ENCODE measurements at regions not wholly inside any gene's neighbourhood (a gene's known extent, or its start where the extent isn't known, plus 50 kb on each side); places are given as distances from the start of the nearest gene placed in this dataset.
"Not testable (repeated sequence)": the region's sequence is repeated elsewhere in the genome, so short reads cannot be mapped to it uniquely, and the experiment has no call there.

GRCh38 chr6:19394687-19395086 is 442.5 kb upstream of the ID4 start:
- H3K27me3 ChIP-seq (ENCODE audit: control insufficient read depth in 3 of 3, insufficient read depth in 3 of 3, low read length in 3 of 3), result no peaks in the 10 kb centered on the region
- H3K9me3 ChIP-seq (ENCODE audit: control insufficient read depth in 3 of 3, low read length in 3 of 3), result no peaks in the 10 kb centered on the region
- no peaks in the 10 kb centered on the region for H3K36me3 ChIP-seq (ENCODE audit: control insufficient read depth in 3 of 3, insufficient read depth in 3 of 3, low read length in 3 of 3)
- H3K27ac ChIP-seq (ENCODE audit: low read depth, low read length), result no peak overlapping the region
- no peaks in the 10 kb centered on the region for H3K4me1 ChIP-seq (ENCODE audit: control insufficient read depth in 3 of 3, insufficient read depth in 3 of 3, low read length in 3 of 3)
- no peak overlapping the region for H3K4me3 ChIP-seq (ENCODE audit: low read length in 3 of 3)
- H3K9ac ChIP-seq (ENCODE audit: low read depth in 1 of 3, low read length in 3 of 3), result no peak overlapping the region

GRCh38 chr6:19395316-19395715 is 441.9 kb upstream of the ID4 start:
- Histone ChIP-seq H3K4me3 (ENCODE audit: low read length in 3 of 3) (no peak overlapping the region), H3K36me3 (ENCODE audit: control insufficient read depth in 3 of 3, insufficient read depth in 3 of 3, low read length in 3 of 3) (no peaks in the 10 kb centered on the region), H3K4me1 (ENCODE audit: control insufficient read depth in 3 of 3, insufficient read depth in 3 of 3, low read length in 3 of 3) (no peaks in the 10 kb centered on the region), H3K27ac (ENCODE audit: low read depth, low read length) (no peak overlapping the region), H3K9ac (ENCODE audit: low read depth in 1 of 3, low read length in 3 of 3) (no peak overlapping the region), H3K9me3 (ENCODE audit: control insufficient read depth in 3 of 3, low read length in 3 of 3) (no peaks in the 10 kb centered on the region), H3K27me3 (ENCODE audit: control insufficient read depth in 3 of 3, insufficient read depth in 3 of 3, low read length in 3 of 3) (no peaks in the 10 kb centered on the region)

GRCh38 chr6:19399406-19399805 is 437.8 kb upstream of the ID4 start:
- Histone ChIP-seq H3K9me3 (ENCODE audit: control insufficient read depth in 3 of 3, low read length in 3 of 3) (peaks cover 0 to 2% (median 0%) of the 10 kb centered on the region in 3 donors), H3K4me3 (ENCODE audit: low read length in 3 of 3) (no peak overlapping the region), H3K27me3 (ENCODE audit: control insufficient read depth in 3 of 3, insufficient read depth in 3 of 3, low read length in 3 of 3) (no peaks in the 10 kb centered on the region), H3K27ac (ENCODE audit: low read depth, low read length) (no peak overlapping the region), H3K36me3 (ENCODE audit: control insufficient read depth in 3 of 3, insufficient read depth in 3 of 3, low read length in 3 of 3) (no peaks in the 10 kb centered on the region), H3K4me1 (ENCODE audit: control insufficient read depth in 3 of 3, insufficient read depth in 3 of 3, low read length in 3 of 3) (no peaks in the 10 kb centered on the region), H3K9ac (ENCODE audit: low read depth in 1 of 3, low read length in 3 of 3) (no peak overlapping the region)

- not testable (repeated sequence) for H3K27me3 ChIP-seq (ENCODE audit: control insufficient read depth in 3 of 3, insufficient read depth in 3 of 3, low read length in 3 of 3); H3K9me3 ChIP-seq (ENCODE audit: control insufficient read depth in 3 of 3, low read length in 3 of 3); H3K4me1 ChIP-seq (ENCODE audit: control insufficient read depth in 3 of 3, insufficient read depth in 3 of 3, low read length in 3 of 3); H3K27ac ChIP-seq (ENCODE audit: low read depth, low read length); H3K36me3 ChIP-seq (ENCODE audit: control insufficient read depth in 3 of 3, insufficient read depth in 3 of 3, low read length in 3 of 3); H3K4me3 ChIP-seq (ENCODE audit: low read length in 3 of 3); H3K9ac ChIP-seq (ENCODE audit: low read depth in 1 of 3, low read length in 3 of 3)
Measured at GRCh38 chr6:19404884-19405283, 432.3 kb upstream of the ID4 start.

- H3K27ac ChIP-seq (ENCODE audit: low read depth, low read length), result no peak overlapping the region
- H3K4me1 ChIP-seq (ENCODE audit: control insufficient read depth in 3 of 3, insufficient read depth in 3 of 3, low read length in 3 of 3), result no peaks in the 10 kb centered on the region
- H3K9me3 ChIP-seq (ENCODE audit: control insufficient read depth in 3 of 3, low read length in 3 of 3), result peaks cover 3 to 6% (median 5%) of the 10 kb centered on the region in 3 donors
- no peak overlapping the region for H3K4me3 ChIP-seq (ENCODE audit: low read length in 3 of 3)
- no peaks in the 10 kb centered on the region for H3K27me3 ChIP-seq (ENCODE audit: control insufficient read depth in 3 of 3, insufficient read depth in 3 of 3, low read length in 3 of 3)
- H3K36me3 ChIP-seq (ENCODE audit: control insufficient read depth in 3 of 3, insufficient read depth in 3 of 3, low read length in 3 of 3), result no peaks in the 10 kb centered on the region
- H3K9ac ChIP-seq (ENCODE audit: low read depth in 1 of 3, low read length in 3 of 3), result no peak overlapping the region
Measured at GRCh38 chr6:19408331-19408730, 428.8 kb upstream of the ID4 start.

- H3K4me3 ChIP-seq (ENCODE audit: low read length in 3 of 3), result no peak overlapping the region
- H3K4me1 ChIP-seq (ENCODE audit: control insufficient read depth in 3 of 3, insufficient read depth in 3 of 3, low read length in 3 of 3), result no peaks in the 10 kb centered on the region
- no peaks in the 10 kb centered on the region for H3K27me3 ChIP-seq (ENCODE audit: control insufficient read depth in 3 of 3, insufficient read depth in 3 of 3, low read length in 3 of 3)
- H3K27ac ChIP-seq (ENCODE audit: low read depth, low read length), result no peak overlapping the region
- H3K9me3 ChIP-seq (ENCODE audit: control insufficient read depth in 3 of 3, low read length in 3 of 3), result peaks cover 0 to 3% (median 2%) of the 10 kb centered on the region in 3 donors
- no peak overlapping the region for H3K9ac ChIP-seq (ENCODE audit: low read depth in 1 of 3, low read length in 3 of 3)
- H3K36me3 ChIP-seq (ENCODE audit: control insufficient read depth in 3 of 3, insufficient read depth in 3 of 3, low read length in 3 of 3), result no peaks in the 10 kb centered on the region
Measured at GRCh38 chr6:19410481-19410880, 426.7 kb upstream of the ID4 start.

- H3K9me3 ChIP-seq (ENCODE audit: control insufficient read depth in 3 of 3, low read length in 3 of 3), result no peaks in the 10 kb centered on the region
- no peaks in the 10 kb centered on the region for H3K27me3 ChIP-seq (ENCODE audit: control insufficient read depth in 3 of 3, insufficient read depth in 3 of 3, low read length in 3 of 3)
- H3K9ac ChIP-seq (ENCODE audit: low read depth in 1 of 3, low read length in 3 of 3), result no peak overlapping the region
- no peak overlapping the region for H3K27ac ChIP-seq (ENCODE audit: low read depth, low read length)
- no peak overlapping the region for H3K4me3 ChIP-seq (ENCODE audit: low read length in 3 of 3)
- no peaks in the 10 kb centered on the region for H3K4me1 ChIP-seq (ENCODE audit: control insufficient read depth in 3 of 3, insufficient read depth in 3 of 3, low read length in 3 of 3)
- H3K36me3 ChIP-seq (ENCODE audit: control insufficient read depth in 3 of 3, insufficient read depth in 3 of 3, low read length in 3 of 3), result no peaks in the 10 kb centered on the region
Measured at GRCh38 chr6:19413323-19413722, 423.8 kb upstream of the ID4 start.

GRCh38 chr6:19415605-19416326 is 421.4 kb upstream of the ID4 start:
- Histone ChIP-seq H3K4me3 (ENCODE audit: low read length in 3 of 3) (no peak overlapping the region), H3K36me3 (ENCODE audit: control insufficient read depth in 3 of 3, insufficient read depth in 3 of 3, low read length in 3 of 3) (no peaks in the 10 kb centered on the region), H3K9me3 (ENCODE audit: control insufficient read depth in 3 of 3, low read length in 3 of 3) (no peaks in the 10 kb centered on the region), H3K27me3 (ENCODE audit: control insufficient read depth in 3 of 3, insufficient read depth in 3 of 3, low read length in 3 of 3) (no peaks in the 10 kb centered on the region), H3K4me1 (ENCODE audit: control insufficient read depth in 3 of 3, insufficient read depth in 3 of 3, low read length in 3 of 3) (no peaks in the 10 kb centered on the region), H3K27ac (ENCODE audit: low read depth, low read length) (no peak overlapping the region), H3K9ac (ENCODE audit: low read depth in 1 of 3, low read length in 3 of 3) (no peak overlapping the region)

GRCh38 chr6:19416811-19417210 is 420.4 kb upstream of the ID4 start:
- Histone ChIP-seq H3K9me3 (ENCODE audit: control insufficient read depth in 3 of 3, low read length in 3 of 3) (no peaks in the 10 kb centered on the region), H3K27me3 (ENCODE audit: control insufficient read depth in 3 of 3, insufficient read depth in 3 of 3, low read length in 3 of 3) (no peaks in the 10 kb centered on the region), H3K4me3 (ENCODE audit: low read length in 3 of 3) (no peak overlapping the region), H3K4me1 (ENCODE audit: control insufficient read depth in 3 of 3, insufficient read depth in 3 of 3, low read length in 3 of 3) (no peaks in the 10 kb centered on the region), H3K9ac (ENCODE audit: low read depth in 1 of 3, low read length in 3 of 3) (no peak overlapping the region), H3K27ac (ENCODE audit: low read depth, low read length) (no peak overlapping the region), H3K36me3 (ENCODE audit: control insufficient read depth in 3 of 3, insufficient read depth in 3 of 3, low read length in 3 of 3) (no peaks in the 10 kb centered on the region)

GRCh38 chr6:19417713-19418112 is 419.5 kb upstream of the ID4 start:
- Histone ChIP-seq H3K4me3 (ENCODE audit: low read length in 3 of 3) (no peak overlapping the region), H3K27me3 (ENCODE audit: control insufficient read depth in 3 of 3, insufficient read depth in 3 of 3, low read length in 3 of 3) (no peaks in the 10 kb centered on the region), H3K9ac (ENCODE audit: low read depth in 1 of 3, low read length in 3 of 3) (no peak overlapping the region), H3K9me3 (ENCODE audit: control insufficient read depth in 3 of 3, low read length in 3 of 3) (no peaks in the 10 kb centered on the region), H3K36me3 (ENCODE audit: control insufficient read depth in 3 of 3, insufficient read depth in 3 of 3, low read length in 3 of 3) (no peaks in the 10 kb centered on the region), H3K27ac (ENCODE audit: low read depth, low read length) (no peak overlapping the region), H3K4me1 (ENCODE audit: control insufficient read depth in 3 of 3, insufficient read depth in 3 of 3, low read length in 3 of 3) (no peaks in the 10 kb centered on the region)

All from skeletal muscle tissue (tissue), 3 donors.